Caco-2 (cell line): ENCODE measurements at regions not wholly inside any gene's neighbourhood (a gene's known extent, or its start where the extent isn't known, plus 50 kb on each side); places are given as distances from the start of the nearest gene placed in this dataset.

ENCODE experiments used
- BruUV-seq: library from RNA; stranded (reverse); fragments of 400-500 nt; replicated peaks from 2 replicates; lab custom pipeline; 2021; lab: Mats Ljungman, UMichigan
- CTCF ChIA-PET: fragments of 300-600 bp; sonication (Branson Sonifier 250); formaldehyde crosslinking; loops from one replicate; lab custom pipeline; 2022; ENCODE audit warnings: antibody characterized with exemption; lab: Charles Lee
- POLR2A ChIA-PET: fragments of 300-600 bp; sonication (Branson Sonifier 250); formaldehyde crosslinking; loops from one replicate; lab custom pipeline; 2022; ENCODE audit warnings: antibody characterized with exemption; lab: Charles Lee
- DNase-seq, 2 experiments: peaks; one replicate each; pipeline versions ENCODE4 v3.0.0 to v3.0.0-alpha.2; 2020 to 2022
- H3K27me3 ChIP-seq: replicated peaks from 2 replicates; pipeline ENCODE4 v1.6.0; 2011; ENCODE audit warnings: low read length; ENCODE audit not compliant: control insufficient read depth, insufficient read depth
- H3K36me3 ChIP-seq: 2 replicates; pipeline ENCODE4 v1.5.1; 2011; ENCODE audit warnings: low read length; ENCODE audit not compliant: control insufficient read depth, insufficient read depth
- H3K4me1 ChIP-seq: fragments of 250-450 bp; sonication (Bioruptor Pico); 2 replicates; pipeline ENCODE4 v1.5.1; 2020; ENCODE audit warnings: mild to moderate bottlenecking
- H3K4me3 ChIP-seq: 2 replicates; pipeline ENCODE4 v1.5.1; 2011; ENCODE audit warnings: low read depth, mild to moderate bottlenecking, control low read depth, low read length
- H3K9me3 ChIP-seq: fragments of 250-450 bp; sonication (Bioruptor Pico); 2 replicates; pipeline ENCODE4 v1.5.1; 2020; ENCODE audit warnings: mild to moderate bottlenecking, moderate library complexity
- H3K27ac Mint-ChIP-seq: one replicate; pipeline ENCODE4 v1.8.0; 2022; ENCODE audit warnings: mixed read lengths; ENCODE audit not compliant: unreplicated experiment
- H3K27me3 Mint-ChIP-seq: one replicate; pipeline ENCODE4 v1.8.0; 2022; ENCODE audit warnings: mixed read lengths; ENCODE audit not compliant: insufficient read depth, unreplicated experiment
- H3K36me3 Mint-ChIP-seq: one replicate; pipeline ENCODE4 v1.8.0; 2022; ENCODE audit warnings: mild to moderate bottlenecking, mixed read lengths; ENCODE audit not compliant: insufficient read depth, unreplicated experiment
- H3K4me1 Mint-ChIP-seq: one replicate; pipeline ENCODE4 v1.8.0; 2022; ENCODE audit warnings: low read depth, mixed read lengths; ENCODE audit not compliant: unreplicated experiment
- H3K4me3 Mint-ChIP-seq: one replicate; pipeline ENCODE4 v1.8.0; 2022; ENCODE audit warnings: mild to moderate bottlenecking, moderate library complexity, mixed read lengths; ENCODE audit not compliant: unreplicated experiment
- H3K9me3 Mint-ChIP-seq: one replicate; pipeline ENCODE4 v1.8.0; 2022; ENCODE audit warnings: mixed read lengths; ENCODE audit not compliant: unreplicated experiment
- CTCF ChIP-seq, 2 experiments: fragments of 200-600 bp in 1 of 2; IDR thresholded peaks; 1 replicate in 1 of 2; 2 replicates in 1 of 2; pipeline versions ENCODE4 v1.5.1 to v1.8.0; 2011 to 2022; ENCODE audit warnings: antibody characterized with exemption in 1 of 2, control low read depth in 1 of 2, inconsistent platforms in 1 of 2, low read depth in 1 of 2, low read length in 1 of 2, mild to moderate bottlenecking in 1 of 2, moderate library complexity in 1 of 2; ENCODE audit not compliant: insufficient read depth in 1 of 2, severe bottlenecking in 1 of 2, unreplicated experiment in 1 of 2
- intact Hi-C: fragments of 100-400 bp; cut with micrococcal nuclease; formaldehyde crosslinking; loops from one replicate; pipeline ENCODE4 v1.10.0; 2022; ENCODE audit not compliant: unreplicated experiment

GRCh38 chr9:102049586-102050246 is 311.3 kb upstream of the GRIN3A start:
- no peaks in the 10 kb centered on the region for H3K9me3 ChIP-seq
- Mint-ChIP-seq H3K9me3 (no peaks in the 10 kb centered on the region), H3K36me3 (no peaks in the 10 kb centered on the region), H3K27ac (no peak overlapping the region), H3K4me1 (no peaks in the 10 kb centered on the region), H3K27me3 (peaks cover 3% of the 10 kb centered on the region), H3K4me3 (no peak overlapping the region)
- DNase-seq = no peak
- no peaks in the 10 kb centered on the region for H3K36me3 ChIP-seq
- intact Hi-C loops = no loop called here
- H3K4me3 ChIP-seq = no peak overlapping the region
- BruUV-seq = no TSS peak
- CTCF ChIA-PET = no interaction called here
- H3K4me1 ChIP-seq = no peaks in the 10 kb centered on the region; the same call in 1 of the 2 replicates
- TF ChIP-seq CTCF (IDR thresholded peaks at IDR 0.05; ENCODE audit: insufficient read depth in 1 of 2, low read depth in 1 of 2, low read length in 1 of 2, severe bottlenecking in 1 of 2, unreplicated experiment in 1 of 2) = no peak
- H3K27me3 ChIP-seq = no peaks in the 10 kb centered on the region
- POLR2A ChIA-PET = no interaction called here

- Histone ChIP-seq H3K4me1 (no peaks in the 10 kb centered on the region), H3K4me3 (no peak overlapping the region), H3K27me3 (no peaks in the 10 kb centered on the region), H3K9me3 (no peaks in the 10 kb centered on the region), H3K36me3 (no peaks in the 10 kb centered on the region)
- TF ChIP-seq CTCF (IDR thresholded peaks at IDR 0.05; ENCODE audit: insufficient read depth in 1 of 2, low read depth in 1 of 2, low read length in 1 of 2, severe bottlenecking in 1 of 2, unreplicated experiment in 1 of 2) = no peak
- intact Hi-C loops = no loop called here
- Mint-ChIP-seq H3K27ac (no peak overlapping the region), H3K9me3 (no peaks in the 10 kb centered on the region), H3K36me3 (no peaks in the 10 kb centered on the region), H3K4me3 (no peak overlapping the region), H3K27me3 (peaks cover 7% of the 10 kb centered on the region), H3K4me1 (peaks cover 5% of the 10 kb centered on the region)
- no peak for DNase-seq
- POLR2A ChIA-PET = no interaction called here
- CTCF ChIA-PET = no interaction called here
- no TSS peak for BruUV-seq
Measured at GRCh38 chr9:102047549-102047948, 309.1 kb upstream of the GRIN3A start.

GRCh38 chr9:102044133-102044532 is 305.7 kb upstream of the GRIN3A start:
- ChIA-PET POLR2A (no interaction called here), CTCF (no interaction called here)
- peaks cover 5% of the 10 kb centered on the region for H3K4me1 Mint-ChIP-seq
- no peak overlapping the region for H3K4me3 ChIP-seq
- no peaks in the 10 kb centered on the region for H3K36me3 ChIP-seq
- H3K9me3 Mint-ChIP-seq = no peaks in the 10 kb centered on the region
- H3K36me3 Mint-ChIP-seq = no peaks in the 10 kb centered on the region
- H3K27me3 ChIP-seq = no peaks in the 10 kb centered on the region
- H3K27me3 Mint-ChIP-seq = peaks cover 7% of the 10 kb centered on the region
- no peaks in the 10 kb centered on the region for H3K4me1 ChIP-seq
- TF ChIP-seq CTCF (IDR thresholded peaks at IDR 0.05; ENCODE audit: insufficient read depth in 1 of 2, low read depth in 1 of 2, low read length in 1 of 2, severe bottlenecking in 1 of 2, unreplicated experiment in 1 of 2) = no peak
- no TSS peak for BruUV-seq
- no peaks in the 10 kb centered on the region for H3K9me3 ChIP-seq
- H3K4me3 Mint-ChIP-seq = no peak overlapping the region
- no peak for DNase-seq
- intact Hi-C loops = no loop called here
- no peak overlapping the region for H3K27ac Mint-ChIP-seq
